Islet precursor cell (in vitro differentiated cells): ENCODE measurements at regions not wholly inside any gene's neighbourhood (a gene's known extent, or its start where the extent isn't known, plus 50 kb on each side); places are given as distances from the start of the nearest gene placed in this dataset.

Experiments
- DNase-seq: peaks from one replicate; pipeline ENCODE4 v3.0.0-alpha.2; 2018

DNA sequence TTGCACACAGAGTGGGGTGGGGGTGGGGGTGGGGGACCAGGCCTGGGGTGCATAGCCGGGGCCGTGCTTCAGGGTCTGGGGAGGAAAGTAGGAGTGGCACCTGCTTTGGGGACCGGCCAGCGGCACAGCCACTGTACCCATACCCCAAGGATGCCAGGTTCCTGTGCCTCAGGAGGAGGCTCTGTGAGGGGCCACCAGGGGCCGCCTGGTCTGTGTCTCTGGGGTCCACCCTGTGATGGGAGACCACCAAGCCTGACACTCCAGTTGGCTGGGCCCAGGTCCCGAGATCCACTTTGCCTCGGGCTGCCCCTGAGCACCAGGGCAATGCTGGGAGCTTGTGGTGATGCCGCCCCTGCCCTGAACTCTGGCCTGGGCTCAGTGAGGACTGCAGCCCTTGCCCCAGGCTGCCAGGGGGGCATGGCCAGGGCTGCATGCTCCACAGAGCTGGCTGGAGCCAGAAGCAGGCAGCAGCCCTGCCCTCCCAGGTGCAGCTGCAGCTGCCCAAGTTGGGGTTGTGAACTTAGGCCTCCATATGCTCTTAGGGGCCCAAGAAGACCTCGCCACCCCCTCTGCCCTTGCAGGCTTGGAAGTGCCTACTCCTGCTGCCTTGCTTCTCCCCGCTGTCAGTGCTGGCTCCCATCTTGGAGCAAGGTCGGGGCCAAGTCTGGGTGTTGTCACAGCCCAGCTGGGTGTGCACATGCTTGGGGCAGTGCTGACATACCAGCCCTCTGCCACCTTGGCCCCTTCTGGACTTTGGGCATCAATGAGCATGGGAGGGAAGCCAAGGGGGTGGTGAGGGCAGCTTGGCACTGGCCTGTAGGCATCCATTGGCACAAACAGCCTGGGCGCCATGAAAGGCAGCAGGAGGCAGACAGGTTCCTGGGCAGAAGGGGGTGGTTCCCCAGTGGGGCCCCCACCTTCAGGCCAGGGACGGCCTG is 123.3 kb upstream of the THY1 start:
- no peak for DNase-seq

DNA sequence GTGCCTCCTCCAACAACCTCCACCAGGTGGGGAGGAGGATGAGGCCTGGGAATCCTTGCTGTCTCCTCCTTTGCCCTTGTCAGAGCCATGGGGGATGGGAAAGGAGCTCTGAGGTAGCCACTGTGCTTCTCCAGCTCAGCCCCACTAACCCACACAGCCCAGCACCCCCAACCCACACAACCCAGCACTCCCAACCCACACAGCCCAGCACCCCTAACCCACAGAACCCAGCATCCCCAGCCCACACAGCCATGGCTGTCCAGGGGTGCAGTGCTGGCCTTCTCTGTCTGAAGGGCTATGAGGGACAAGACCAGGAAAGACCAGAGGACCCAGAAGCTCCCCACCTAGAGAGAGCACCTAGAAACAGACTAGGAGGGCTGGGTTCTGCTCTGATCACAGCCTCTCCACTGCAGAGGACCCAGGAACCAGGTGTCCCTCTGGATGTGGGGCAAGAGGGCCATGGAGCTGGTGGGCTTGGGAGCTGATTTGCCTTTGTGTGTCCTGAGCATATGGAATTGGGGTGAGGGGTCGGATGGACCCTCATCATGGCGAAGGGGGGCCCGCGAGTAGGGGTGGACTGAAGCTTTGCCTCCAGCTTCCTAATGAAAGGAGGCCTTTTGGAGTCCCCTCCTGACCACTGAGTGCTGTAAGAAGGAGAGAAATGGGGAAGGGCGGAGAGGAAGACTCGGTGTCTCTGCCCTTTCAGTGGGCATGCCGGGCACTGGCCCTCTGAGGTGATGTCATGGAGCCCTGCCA is 117.6 kb upstream of the THY1 start:
- peak; percentile 37 for DNase-seq

DNA sequence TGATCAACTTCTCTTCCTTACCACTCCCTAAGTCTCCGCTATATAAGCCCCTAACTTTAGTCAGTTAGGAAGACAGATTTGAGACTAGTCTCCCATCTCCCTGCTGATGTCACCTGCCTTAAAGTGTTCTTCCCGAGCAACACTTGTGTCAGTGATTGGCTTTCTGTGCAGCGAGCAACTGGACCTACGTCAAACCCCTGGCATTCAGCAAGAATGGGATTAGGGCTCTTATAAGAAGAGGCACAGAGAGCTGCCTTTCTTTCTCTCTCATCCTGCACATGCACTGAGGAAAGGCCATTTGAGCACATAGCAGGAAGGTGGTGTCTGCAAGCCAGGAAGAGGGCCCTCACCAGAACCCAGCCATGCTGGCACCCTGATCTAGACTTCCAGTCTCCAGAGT is 116.6 kb upstream of the THY1 start:
- no peak for DNase-seq

DNA sequence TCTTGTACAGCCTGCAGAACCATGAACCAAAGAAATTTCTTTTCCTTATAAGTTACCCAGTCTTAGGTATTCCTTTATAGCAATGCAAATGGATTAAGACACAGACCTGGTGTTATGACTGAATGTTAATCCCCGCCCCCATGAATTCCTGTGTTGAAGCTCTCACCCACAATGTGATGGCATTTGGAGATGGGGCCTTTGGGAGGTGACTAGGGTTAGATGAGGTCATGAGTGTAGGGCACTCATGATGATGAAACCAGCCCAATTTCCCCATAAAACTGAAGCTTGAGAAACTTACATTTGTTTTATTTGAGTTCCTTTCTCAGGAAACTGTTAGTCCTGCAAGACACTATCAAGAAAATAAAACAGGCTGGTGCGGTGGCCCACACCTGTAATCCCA is 115.8 kb upstream of the THY1 start:
- no peak for DNase-seq

DNA sequence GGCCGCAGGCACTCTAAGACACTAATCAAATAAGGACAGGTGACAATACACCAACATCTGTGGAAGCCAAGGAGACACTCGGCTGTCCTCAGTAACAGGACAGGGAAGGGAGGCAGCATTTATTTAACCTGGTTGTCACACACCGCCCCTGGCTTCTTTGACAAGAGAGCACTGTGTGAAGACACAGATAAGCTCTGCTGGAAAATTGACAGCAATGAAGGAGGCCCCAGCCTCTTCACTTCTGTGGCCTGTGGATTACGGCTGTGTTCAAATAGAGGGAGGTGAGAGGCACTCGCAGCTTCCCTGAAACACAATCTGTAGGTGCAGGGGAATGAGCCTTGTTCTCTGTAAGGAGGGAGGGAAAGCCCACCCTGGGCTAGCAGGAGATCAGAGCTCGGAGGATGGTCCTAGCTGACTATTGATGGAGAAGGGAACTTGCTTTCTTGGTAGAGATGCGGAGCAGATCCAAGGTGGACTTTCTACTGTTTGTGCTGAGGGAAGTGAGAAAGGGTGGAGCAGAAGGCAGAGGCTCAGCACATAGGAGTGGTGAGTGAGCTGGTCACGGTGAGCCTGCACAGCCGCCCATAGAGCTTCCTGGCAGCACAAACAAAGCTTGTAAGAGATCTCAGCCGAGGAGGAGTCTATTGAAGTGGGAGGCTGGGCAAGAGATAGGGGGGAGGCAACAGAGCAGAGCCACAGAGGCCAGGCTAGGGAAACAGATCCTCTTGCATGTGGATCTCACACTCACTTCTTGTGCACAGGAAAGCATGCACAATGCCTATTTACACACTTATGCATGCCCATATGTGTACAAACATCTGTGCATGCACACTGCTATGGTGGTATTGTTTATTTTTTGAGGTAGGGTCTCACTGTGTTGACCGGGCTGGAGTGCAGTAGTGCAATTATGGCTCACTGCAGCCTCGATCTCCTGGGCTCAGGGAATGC is 114.6 kb upstream of the THY1 start:
- DNase-seq, result peak; percentile 43

DNA sequence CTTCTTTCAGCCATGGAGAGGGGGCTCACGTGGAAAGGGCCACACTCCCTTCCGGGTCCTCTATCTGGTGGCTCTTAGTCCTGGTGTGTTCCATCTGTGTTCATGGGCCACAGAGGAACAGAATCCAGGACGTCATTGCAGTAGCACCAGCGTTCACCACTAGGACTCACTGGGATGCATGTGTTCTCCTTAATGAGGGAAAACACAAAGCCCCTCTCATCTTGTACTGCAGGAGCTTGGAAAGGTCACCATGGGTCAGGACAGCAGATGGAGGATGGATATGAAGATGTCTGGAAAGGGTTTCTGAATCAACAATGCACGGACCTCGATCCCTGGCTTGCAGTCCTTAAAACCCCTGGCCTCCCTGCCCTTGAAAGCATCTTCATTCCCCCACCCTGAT is 113.8 kb upstream of the THY1 start:
- DNase-seq, result peak; percentile 41

DNA sequence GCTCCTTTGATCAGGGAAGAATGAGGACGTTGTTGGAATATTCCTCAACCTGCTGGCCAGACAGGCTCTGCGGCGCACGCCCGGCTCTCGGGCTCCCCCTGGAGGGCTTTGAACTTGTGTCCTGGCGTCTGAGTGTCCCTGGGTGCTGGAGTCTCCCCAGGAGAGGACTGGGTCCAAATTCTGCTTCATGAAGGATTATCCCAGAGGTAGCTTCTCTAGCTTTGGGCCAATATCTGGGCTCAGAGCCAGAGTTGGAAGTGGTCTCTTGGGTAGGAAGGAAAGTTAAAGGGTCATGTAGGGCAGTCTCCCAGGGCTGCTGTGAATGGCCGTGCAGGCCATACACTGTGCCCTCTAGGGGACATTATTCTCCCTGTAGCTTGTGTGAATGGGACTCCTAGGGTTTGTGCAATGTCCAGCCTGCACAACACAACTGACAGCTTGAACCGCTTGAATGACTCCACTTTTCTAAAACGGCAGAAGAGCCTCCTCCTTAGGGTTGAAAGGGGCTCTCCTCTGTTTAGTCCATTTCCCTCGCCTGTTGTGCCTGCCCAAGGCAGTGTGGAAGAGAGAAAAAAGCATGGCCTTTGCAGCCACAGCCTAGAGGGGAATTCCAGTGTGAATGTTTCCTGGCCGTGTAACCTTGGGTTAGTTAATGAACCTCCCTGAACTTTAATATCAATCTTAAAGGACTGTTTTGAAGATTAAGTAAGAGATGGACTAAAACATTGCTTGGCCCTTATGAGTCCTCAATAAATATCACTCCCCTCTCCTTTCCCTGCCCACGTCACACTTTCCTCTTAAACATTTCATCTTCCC is 111.2 kb upstream of the THY1 start:
- peak; percentile 91 for DNase-seq

DNA sequence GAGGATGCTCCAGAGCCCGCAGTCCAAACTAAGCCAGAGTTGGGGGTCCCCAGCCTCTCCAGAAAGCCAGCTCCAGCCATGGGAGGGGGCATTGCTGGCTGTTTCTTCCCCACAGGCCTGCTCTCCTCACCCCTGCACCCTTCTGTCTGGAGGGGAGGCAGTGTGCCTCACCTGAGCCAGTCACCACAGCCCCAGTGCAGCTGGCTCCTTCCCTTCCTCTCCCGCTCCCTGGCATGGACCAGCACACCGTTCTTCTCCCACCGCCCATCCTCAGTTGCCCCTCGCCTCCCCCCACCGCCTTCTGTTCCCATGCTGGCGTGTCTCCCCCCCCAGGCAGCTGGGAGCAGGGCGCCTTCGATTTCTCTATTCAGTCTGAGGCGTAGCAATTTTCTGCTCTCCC is 110.5 kb upstream of the THY1 start:
- no peak for DNase-seq

DNA sequence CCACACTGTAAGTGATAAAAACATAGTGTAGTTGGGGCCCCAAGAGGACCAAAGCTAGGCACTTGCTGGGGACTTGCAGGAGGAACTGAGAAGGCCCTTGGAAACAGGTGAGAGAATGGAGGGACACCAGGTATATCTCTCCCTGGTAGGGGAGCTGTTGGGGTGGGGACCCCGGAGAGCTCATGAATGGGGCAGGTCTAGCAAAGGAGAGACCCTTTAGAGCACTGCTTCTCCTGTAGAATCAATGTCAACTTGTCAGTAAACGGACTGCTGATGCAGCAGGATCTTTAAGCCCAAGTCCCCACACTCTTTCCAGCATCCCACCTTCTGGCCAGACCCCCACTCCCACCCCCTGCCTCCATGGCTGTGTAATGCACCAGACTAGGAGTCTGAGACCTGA is 109.6 kb upstream of the THY1 start:
- DNase-seq, result peak; percentile 30

DNA sequence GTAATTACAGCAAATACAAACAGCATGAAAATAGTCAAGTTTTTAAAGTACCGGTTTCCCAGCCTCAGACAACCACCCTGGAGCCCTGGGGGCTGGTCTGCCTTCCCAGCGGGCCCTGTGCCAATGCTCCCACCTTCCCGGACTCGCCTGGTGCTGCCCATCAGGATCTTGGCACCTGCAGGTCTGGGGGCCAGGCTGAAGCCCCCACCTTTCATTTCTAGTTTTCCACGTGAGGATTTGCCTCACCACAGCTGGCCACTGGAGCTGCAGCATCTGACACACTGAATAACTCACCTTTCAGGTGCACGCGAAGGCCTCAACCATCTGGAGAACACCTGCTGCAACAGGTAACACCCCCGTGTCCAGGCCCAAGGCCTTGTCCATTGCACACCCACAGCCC is 108.7 kb upstream of the THY1 start:
- peak; percentile 48 for DNase-seq

DNA sequence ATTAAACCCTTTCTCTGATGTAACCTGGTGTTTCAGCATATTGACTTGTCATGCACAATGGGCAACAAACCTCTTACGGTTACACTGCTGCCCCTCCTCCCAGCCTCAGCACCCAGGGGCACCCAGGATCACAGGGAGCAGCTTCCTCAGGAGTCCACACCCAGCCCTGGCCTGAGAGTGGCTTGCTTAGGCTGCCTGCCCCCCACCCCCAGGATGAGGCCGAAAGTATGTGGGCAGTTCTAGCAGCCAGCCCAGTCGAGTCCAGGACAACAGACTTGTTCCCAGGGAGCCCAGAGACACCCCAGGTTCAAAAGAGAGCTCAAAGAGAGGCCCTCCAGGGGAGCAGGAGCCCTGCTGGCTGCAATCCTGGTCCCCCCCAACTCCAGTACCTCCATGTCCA is 108.1 kb upstream of the THY1 start:
- DNase-seq, result peak; percentile 42

DNA sequence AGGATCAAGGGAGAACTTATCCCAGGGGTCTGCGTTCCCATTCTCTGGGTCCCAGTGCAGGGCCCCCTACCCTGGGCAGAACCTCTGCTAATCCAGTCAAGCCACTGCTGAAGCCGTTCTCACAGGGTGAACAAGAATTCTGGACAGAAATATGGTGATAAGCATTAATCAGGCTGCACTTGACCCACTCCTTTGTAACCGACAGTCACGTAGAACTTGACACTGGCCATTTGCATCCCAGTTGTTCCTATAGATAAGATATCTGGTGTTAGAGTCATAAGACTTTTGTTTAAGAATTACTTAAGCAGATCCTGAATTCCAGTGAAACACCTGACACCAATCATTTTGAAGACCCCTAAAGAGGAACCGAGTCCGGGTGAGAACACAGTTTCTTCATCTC is 107.5 kb upstream of the THY1 start:
- DNase-seq, result peak; percentile 40

DNA sequence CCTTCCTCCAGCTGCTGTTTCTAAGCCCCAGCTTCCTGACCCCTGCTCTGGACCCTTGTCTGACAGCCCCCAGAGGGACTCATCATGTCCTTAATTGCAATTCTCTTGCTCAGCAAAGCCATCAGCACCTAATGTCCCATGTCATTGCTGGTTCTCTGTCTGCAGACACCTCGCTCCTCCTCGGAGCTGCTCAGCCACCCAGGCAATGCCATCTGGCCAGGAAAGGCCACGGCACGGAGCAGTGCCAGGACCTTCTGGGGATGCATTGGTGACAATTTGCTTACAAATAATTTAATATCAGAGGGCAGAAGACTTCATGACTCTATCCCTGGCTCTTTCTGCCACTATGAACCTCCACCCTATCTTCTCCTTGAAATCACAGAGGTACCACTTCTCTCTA is 107.0 kb upstream of the THY1 start:
- peak; percentile 37 for DNase-seq

DNA sequence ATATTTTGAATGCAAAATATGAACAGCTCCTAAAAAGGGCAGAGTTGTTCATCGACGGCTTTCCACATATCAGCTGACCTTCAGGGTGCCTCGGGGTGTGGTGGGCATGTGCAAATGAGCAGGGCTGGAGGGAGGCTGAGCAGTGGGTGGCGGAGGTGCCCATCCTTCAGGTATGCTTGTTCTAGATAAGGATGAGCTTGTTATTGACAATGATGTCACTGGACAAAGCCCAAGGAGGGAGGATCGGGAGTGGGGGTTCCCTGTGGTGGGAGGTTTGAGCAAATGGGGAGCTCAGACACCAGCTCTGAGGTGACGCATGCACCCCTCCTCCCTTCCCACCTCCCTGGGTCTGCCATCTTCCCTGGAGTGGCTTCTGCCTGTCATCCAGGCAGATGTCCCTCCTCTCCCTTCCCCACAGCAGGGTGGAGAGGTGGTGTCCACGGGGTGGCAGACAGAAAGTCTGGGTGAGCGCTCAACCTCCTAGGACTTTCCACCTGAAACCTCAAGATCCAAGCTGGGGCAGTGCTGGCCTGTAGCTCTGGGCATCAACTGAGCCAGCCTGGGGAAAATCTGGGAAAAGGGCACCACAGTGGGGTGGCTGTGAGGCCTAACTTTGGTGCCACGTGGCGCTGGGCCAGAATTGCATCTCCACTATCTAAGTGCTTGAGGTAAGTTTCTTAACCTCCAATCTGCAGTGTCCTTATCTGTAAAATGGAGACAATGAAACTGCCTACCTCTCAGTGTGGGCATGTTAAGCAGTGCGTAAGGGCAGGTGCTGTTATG is 106.3 kb upstream of the THY1 start:
- DNase-seq, result no peak

DNA sequence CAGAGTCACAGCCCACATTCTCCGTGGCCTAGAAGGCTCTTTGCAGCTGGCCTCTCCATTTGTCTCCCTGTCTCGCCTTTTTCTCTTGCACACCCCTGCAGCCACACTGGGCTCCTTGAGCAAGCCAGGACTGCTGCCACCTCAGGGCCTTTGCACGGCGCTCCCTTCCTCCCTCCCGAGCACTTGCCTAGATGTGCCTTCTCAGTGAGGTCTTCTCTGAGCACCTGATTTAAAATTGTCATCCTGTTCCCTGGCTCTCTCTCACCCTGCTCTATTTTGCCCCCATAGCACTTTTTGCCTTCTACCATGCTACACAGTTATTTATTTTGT is 102.9 kb upstream of the THY1 start:
- no peak for DNase-seq

DNA sequence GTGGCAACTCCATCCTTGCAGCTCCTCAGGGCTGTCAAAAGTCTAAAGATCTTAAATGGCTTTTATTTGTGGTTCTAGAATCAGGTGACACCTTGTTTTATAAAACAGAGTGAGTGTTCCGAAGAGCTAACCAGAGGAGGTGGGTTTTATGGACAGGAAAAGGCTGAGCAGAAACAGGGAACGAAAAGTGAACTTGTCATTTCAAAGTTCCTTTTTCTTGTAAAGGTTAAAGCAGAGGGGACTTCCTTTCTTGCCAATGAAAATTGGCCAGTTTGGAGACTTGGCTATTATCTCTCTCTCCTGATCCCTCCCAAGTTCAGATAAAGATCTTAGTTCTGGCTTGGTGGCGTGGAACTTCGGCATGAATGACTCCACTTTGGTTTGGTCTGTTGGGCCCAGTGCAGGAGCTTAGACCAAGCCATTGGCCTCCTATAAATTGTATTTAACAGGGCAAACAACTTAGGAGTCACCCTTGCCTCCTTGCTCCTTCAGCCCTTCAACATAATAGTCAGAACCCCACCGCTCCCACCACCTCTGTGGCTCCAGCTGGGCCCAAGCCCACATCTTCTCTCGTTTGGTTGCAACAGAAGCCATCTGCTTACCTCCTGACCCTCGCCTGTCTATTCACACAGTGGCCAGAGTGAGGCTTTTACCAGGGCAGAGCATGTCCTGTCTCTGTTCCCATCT is 102.4 kb upstream of the THY1 start:
- no peak for DNase-seq

DNA sequence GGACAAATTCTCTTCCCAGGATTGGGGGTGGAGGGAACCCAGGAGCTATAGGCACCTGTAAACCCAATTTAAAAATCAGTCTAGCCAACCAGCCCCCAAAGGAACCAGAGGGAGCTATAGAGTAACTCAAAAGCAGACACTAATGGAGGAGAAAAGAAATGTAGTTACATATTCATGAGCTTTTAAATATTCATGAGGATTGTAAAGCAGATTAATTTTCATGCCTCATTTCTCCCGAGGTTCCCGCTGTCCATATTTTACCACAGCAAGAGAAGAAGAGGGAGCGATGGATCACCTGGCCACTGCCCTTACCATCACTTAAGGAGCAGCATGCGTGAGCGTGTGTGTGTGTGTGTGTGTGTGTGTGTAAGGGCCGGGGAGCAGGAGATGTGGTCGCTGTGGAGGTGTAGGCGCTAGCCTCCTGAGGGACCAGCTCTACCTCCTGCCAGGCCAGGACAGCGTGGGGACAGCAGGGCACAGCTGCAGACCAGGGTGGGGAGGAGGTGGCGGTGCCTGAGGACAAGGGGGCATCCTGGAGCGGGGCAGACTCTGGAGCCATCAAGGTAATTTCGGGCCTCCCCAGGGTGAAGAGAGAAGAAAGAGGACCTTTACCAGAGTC is 100.7 kb upstream of the THY1 start:
- DNase-seq, result no peak

DNA sequence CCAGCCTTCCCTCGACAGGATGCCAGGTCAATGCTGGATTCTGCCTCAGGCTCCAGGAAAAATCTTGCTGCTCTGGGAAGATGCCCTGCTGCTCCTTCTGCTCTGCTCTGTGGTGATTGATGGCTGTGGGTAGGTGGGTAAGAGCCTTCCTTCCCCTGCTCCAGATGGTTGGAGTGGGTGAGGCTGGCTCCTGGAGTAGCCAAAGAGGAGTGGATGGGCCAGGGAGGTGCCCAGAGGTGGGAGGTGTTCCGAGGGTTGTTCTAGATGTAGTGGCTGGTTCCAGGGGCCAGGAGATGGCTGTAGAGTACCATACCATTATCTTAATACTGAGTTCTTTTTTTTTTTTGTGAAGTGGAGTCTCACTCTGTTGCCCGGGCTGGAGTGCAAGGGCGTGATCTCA is 99.6 kb upstream of the THY1 start:
- DNase-seq, result no peak

DNA sequence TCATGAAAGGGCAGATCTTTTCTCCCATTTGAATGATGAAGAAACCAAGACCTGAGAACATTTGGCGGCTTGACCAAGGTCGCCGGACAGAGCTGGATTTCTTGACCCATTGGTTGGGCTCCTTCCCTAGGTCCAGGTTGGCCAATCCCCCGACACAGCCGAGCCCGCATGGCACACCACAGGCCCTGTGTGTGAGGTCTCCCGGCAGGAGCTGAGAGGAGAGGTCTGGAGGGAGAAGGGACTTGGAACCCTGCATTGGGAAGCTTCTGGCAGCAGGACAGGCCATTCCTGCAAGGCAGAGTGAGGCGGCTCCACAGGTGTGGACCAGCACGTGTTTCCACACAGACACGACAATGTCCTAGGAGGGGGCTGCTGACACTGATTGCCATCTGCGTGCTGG is 98.6 kb upstream of the THY1 start:
- no peak for DNase-seq

DNA sequence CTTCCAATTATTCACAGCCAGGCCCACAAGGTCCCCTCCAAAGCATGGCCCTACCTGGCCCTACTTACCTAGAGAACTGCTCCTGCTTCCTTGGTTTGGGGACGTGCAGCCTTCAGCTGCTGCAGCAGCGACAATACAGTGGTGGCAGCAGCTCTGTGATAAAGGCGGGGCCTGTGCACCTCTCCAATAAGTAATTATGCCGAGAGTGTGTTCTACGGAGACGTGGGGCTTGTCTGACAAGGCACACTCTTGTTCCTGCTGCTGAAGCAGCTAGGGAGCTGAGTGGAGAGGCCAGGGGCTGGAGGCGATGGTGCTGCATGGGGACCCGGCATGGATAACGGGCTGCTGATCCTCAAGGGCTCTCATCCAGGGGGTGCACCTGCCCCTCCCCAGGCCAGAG is 98.0 kb upstream of the THY1 start:
- DNase-seq, result no peak
